Astrocyte (in vitro differentiated cells and primary cell): ENCODE measurements at regions not wholly inside any gene's neighbourhood (a gene's known extent, or its start where the extent isn't known, plus 50 kb on each side); places are given as distances from the start of the nearest gene placed in this dataset.

Experiments used
- DNase-seq: peaks from one replicate; pipeline ENCODE4 v3.0.0-alpha.2; 2010; ENCODE audit warnings: low read depth
- FAIRE-seq: peaks from 2 replicates; lab custom pipeline; 2011; peaks lifted over from hg19 to GRCh38; lab: Jason Lieb, UNC
- H2AFZ ChIP-seq: 2 replicates; pipeline ENCODE4 v1.6.0; 2012; ENCODE audit warnings: low read depth, low read length, inconsistent platforms
- H3K27ac ChIP-seq: 2 replicates; pipeline ENCODE4 v1.5.1; 2011; ENCODE audit warnings: low read depth, low read length, inconsistent platforms
- H3K27me3 ChIP-seq: 2 replicates; pipeline ENCODE4 v1.6.0; 2011; ENCODE audit warnings: low read length, inconsistent platforms; ENCODE audit not compliant: insufficient read depth
- H3K36me3 ChIP-seq: 2 replicates; pipeline ENCODE4 v1.5.1; 2011; ENCODE audit warnings: low read length, inconsistent platforms; ENCODE audit not compliant: insufficient read depth
- H3K4me1 ChIP-seq: 2 replicates; pipeline ENCODE4 v1.5.1; 2011; ENCODE audit warnings: low read length, inconsistent platforms; ENCODE audit not compliant: insufficient read depth
- H3K4me2 ChIP-seq: 2 replicates; pipeline ENCODE4 v1.6.0; 2012; ENCODE audit warnings: low read length, inconsistent platforms
- H3K4me3 ChIP-seq: 2 replicates; pipeline ENCODE4 v1.5.1; 2011; ENCODE audit warnings: low read depth, mild to moderate bottlenecking, low read length, inconsistent platforms; ENCODE audit not compliant: insufficient read depth
- H3K79me2 ChIP-seq: 2 replicates; pipeline ENCODE4 v1.6.0; 2012; ENCODE audit warnings: mild to moderate bottlenecking, low read length, inconsistent platforms; ENCODE audit not compliant: insufficient read depth
- H3K9ac ChIP-seq: 2 replicates; pipeline ENCODE4 v1.6.0; 2012; ENCODE audit warnings: mild to moderate bottlenecking, low read length, inconsistent platforms
- H3K9me3 ChIP-seq: 2 replicates; pipeline ENCODE4 v1.5.1; 2012; ENCODE audit warnings: low read depth, mild to moderate bottlenecking, low read length, inconsistent platforms; ENCODE audit not compliant: insufficient read depth
- H4K20me1 ChIP-seq: 2 replicates; pipeline ENCODE4 v1.6.0; 2012; ENCODE audit warnings: low read length, inconsistent platforms; ENCODE audit not compliant: insufficient read depth
- H3K27ac Mint-ChIP-seq: one replicate; pipeline ENCODE4 v1.8.0; 2021; ENCODE audit warnings: mild to moderate bottlenecking, mixed read lengths; ENCODE audit not compliant: unreplicated experiment
- H3K27me3 Mint-ChIP-seq: one replicate; pipeline ENCODE4 v1.8.0; 2021; ENCODE audit warnings: low read depth, mixed read lengths; ENCODE audit not compliant: unreplicated experiment
- H3K36me3 Mint-ChIP-seq: one replicate; pipeline ENCODE4 v1.8.0; 2021; ENCODE audit warnings: low read depth, mixed read lengths; ENCODE audit not compliant: unreplicated experiment
- H3K4me1 Mint-ChIP-seq: one replicate; pipeline ENCODE4 v1.8.0; 2021; ENCODE audit warnings: low read depth, mixed read lengths; ENCODE audit not compliant: unreplicated experiment
- H3K4me3 Mint-ChIP-seq: one replicate; pipeline ENCODE4 v1.8.0; 2021; ENCODE audit warnings: mild to moderate bottlenecking, moderate library complexity, mixed read lengths; ENCODE audit not compliant: unreplicated experiment
- H3K9me3 Mint-ChIP-seq: one replicate; pipeline ENCODE4 v1.8.0; 2021; ENCODE audit warnings: mild to moderate bottlenecking, mixed read lengths; ENCODE audit not compliant: unreplicated experiment
- CTCF ChIP-seq: IDR thresholded peaks from 2 replicates; pipeline ENCODE4 v1.5.1; 2011; ENCODE audit warnings: low read depth, mild to moderate bottlenecking, inconsistent platforms, low read length, moderate library complexity; ENCODE audit not compliant: insufficient read depth
- EZH2 ChIP-seq: IDR thresholded peaks from 2 replicates; pipeline ENCODE4 v1.6.1; 2012; ENCODE audit warnings: mild to moderate bottlenecking, low read length, inconsistent platforms; ENCODE audit not compliant: insufficient read depth

GRCh38 chr6:168159506-168159905, 80.5 kb upstream of the FRMD1 start:
- no peak for FAIRE-seq
- TF ChIP-seq EZH2 (no peak), CTCF (no peak)
- no peaks in the 10 kb centered on the region for H3K9me3 ChIP-seq

GRCh38 chr6:168158980-168159349, 80.0 kb upstream of the FRMD1 start:
- Mint-ChIP-seq H3K27me3 (peaks cover 14% of the 10 kb centered on the region), H3K4me3 (no peak overlapping the region), H3K27ac (no peak overlapping the region), H3K36me3 (no peaks in the 10 kb centered on the region), H3K9me3 (no peaks in the 10 kb centered on the region), H3K4me1 (peaks cover 43% of the 10 kb centered on the region)
- FAIRE-seq, result no peak
- Histone ChIP-seq H3K4me1 (peaks cover 31% of the 10 kb centered on the region), H3K9me3 (no peaks in the 10 kb centered on the region), H3K27ac (no peak overlapping the region), H4K20me1 (no peaks in the 10 kb centered on the region), H3K27me3 (peaks cover 2% of the 10 kb centered on the region), H3K4me2 (no peak overlapping the region), H3K79me2 (no peaks in the 10 kb centered on the region), H3K9ac (no peak overlapping the region), H2AFZ (no peak overlapping the region), H3K4me3 (no peak overlapping the region), H3K36me3 (no peaks in the 10 kb centered on the region)
- TF ChIP-seq CTCF, result no peak
- no peak for TF ChIP-seq EZH2
- no peak for DNase-seq

More at GRCh38 chr6:168159506-168159905, 80.5 kb upstream of the FRMD1 start:
- Histone ChIP-seq H4K20me1 (no peaks in the 10 kb centered on the region), H3K4me1 (peaks cover 31% of the 10 kb centered on the region), H3K9ac (no peak overlapping the region), H3K79me2 (no peaks in the 10 kb centered on the region), H2AFZ (no peak overlapping the region), H3K27me3 (no peaks in the 10 kb centered on the region), H3K4me3 (no peak overlapping the region), H3K4me2 (no peak overlapping the region), H3K27ac (no peak overlapping the region), H3K36me3 (no peaks in the 10 kb centered on the region)
- no peak overlapping the region for H3K4me3 Mint-ChIP-seq
- no peaks in the 10 kb centered on the region for H3K36me3 Mint-ChIP-seq
- peaks cover 40% of the 10 kb centered on the region for H3K4me1 Mint-ChIP-seq
- H3K9me3 Mint-ChIP-seq, result no peaks in the 10 kb centered on the region
- no peak overlapping the region for H3K27ac Mint-ChIP-seq
- H3K27me3 Mint-ChIP-seq, result peaks cover 14% of the 10 kb centered on the region
- no peak for DNase-seq

GRCh38 chr6:168158213-168158979, 79.4 kb upstream of the FRMD1 start:
- peak overlapping the region; percentile 55 for H2AFZ ChIP-seq
- no peaks in the 10 kb centered on the region for H4K20me1 ChIP-seq
- H3K4me3 Mint-ChIP-seq, result no peak overlapping the region

More at GRCh38 chr6:168158213-168158979, 79.4 kb upstream of the FRMD1 start:
- H3K27ac Mint-ChIP-seq, result no peak overlapping the region
- Histone ChIP-seq H3K27ac (peak overlapping the region; percentile 77), H3K36me3 (no peaks in the 10 kb centered on the region), H3K27me3 (peaks cover 2% of the 10 kb centered on the region), H3K4me3 (peak overlapping the region; percentile 13), H3K4me1 (peaks cover 31% of the 10 kb centered on the region), H3K9ac (peak overlapping the region; percentile 64), H3K4me2 (peak overlapping the region; percentile 77), H3K79me2 (no peaks in the 10 kb centered on the region), H3K9me3 (no peaks in the 10 kb centered on the region)
- FAIRE-seq (no peak), DNase-seq (no peak)
- peaks cover 43% of the 10 kb centered on the region for H3K4me1 Mint-ChIP-seq
- TF ChIP-seq EZH2 (no peak), CTCF (no peak)
- H3K36me3 Mint-ChIP-seq, result no peaks in the 10 kb centered on the region
- no peaks in the 10 kb centered on the region for H3K9me3 Mint-ChIP-seq
- H3K27me3 Mint-ChIP-seq, result peaks cover 14% of the 10 kb centered on the region
